ENCODE measurements at regions not wholly inside any gene's neighbourhood (a gene's known extent, or its start where the extent isn't known, plus 50 kb on each side); places are given as distances from the start of the nearest gene placed in this dataset.

GRCh38 chr13:84360822-84361221 is 478.5 kb upstream of the SLITRK1 start:
- Histone ChIP-seq H3K9me3 (ENCODE audit: control extremely low read depth in 1 of 3, control insufficient read depth in 2 of 3, insufficient read depth in 1 of 3, low read length in 2 of 3) (peaks cover 0 to 1% (median 0%) of the 10 kb centered on the region in 3 donors), H3K4me1 (ENCODE audit: control insufficient read depth in 2 of 2, insufficient read depth in 2 of 2, low read length in 2 of 2) (no peaks in the 10 kb centered on the region), H4K20me1 (ENCODE audit: control insufficient read depth, insufficient read depth, low read length, poor library complexity, severe bottlenecking) (no peaks in the 10 kb centered on the region), H3K27me3 (replicated peaks in 1 of 4; ENCODE audit: control extremely low read depth in 1 of 4, control insufficient read depth in 3 of 4, insufficient read depth in 4 of 4, low read length in 3 of 4) (no peaks in the 10 kb centered on the region), H2AFZ (ENCODE audit: insufficient read depth, low read depth, low read length, poor library complexity, severe bottlenecking) (no peak overlapping the region), H3K27ac (ENCODE audit: low read length in 2 of 2) (no peak overlapping the region), H3K9ac (ENCODE audit: low read length) (no peak overlapping the region), H3K4me3 (ENCODE audit: control extremely low read depth in 1 of 5, extremely low read depth in 1 of 5, insufficient read depth in 1 of 5, low read depth in 2 of 5, low read length in 4 of 5) (no peak overlapping the region), H3K4me2 (replicated peaks; ENCODE audit: low read depth, low read length, poor library complexity, severe bottlenecking) (no peak overlapping the region), H3K36me3 (replicated peaks in 1 of 2; ENCODE audit: control extremely low read depth in 1 of 2, control insufficient read depth in 1 of 2, extremely low read depth in 1 of 2, insufficient read depth in 2 of 2, low read length in 1 of 2) (no peaks in the 10 kb centered on the region), H3K79me2 (ENCODE audit: control insufficient read depth, insufficient read depth, low read length) (no peaks in the 10 kb centered on the region)
- POLR2A ChIA-PET: no interaction called here
- Mint-ChIP-seq H3K4me3 (no peak overlapping the region), H3K9me3 (ENCODE audit: insufficient read depth) (peaks cover 2% of the 10 kb centered on the region), H3K27ac (no peak overlapping the region), H3K4me1 (no peaks in the 10 kb centered on the region), H3K27me3 (no peaks in the 10 kb centered on the region)
- DNase-seq (no peak), ATAC-seq (ENCODE audit: low read depth) (no peak)
- no peak for TF ChIP-seq EZH2 (IDR thresholded peaks at IDR 0.05; ENCODE audit: borderline replicate concordance, insufficient read depth, low read depth, low read length, poor library complexity, severe bottlenecking)
- TF ChIP-seq, protein P1, sequence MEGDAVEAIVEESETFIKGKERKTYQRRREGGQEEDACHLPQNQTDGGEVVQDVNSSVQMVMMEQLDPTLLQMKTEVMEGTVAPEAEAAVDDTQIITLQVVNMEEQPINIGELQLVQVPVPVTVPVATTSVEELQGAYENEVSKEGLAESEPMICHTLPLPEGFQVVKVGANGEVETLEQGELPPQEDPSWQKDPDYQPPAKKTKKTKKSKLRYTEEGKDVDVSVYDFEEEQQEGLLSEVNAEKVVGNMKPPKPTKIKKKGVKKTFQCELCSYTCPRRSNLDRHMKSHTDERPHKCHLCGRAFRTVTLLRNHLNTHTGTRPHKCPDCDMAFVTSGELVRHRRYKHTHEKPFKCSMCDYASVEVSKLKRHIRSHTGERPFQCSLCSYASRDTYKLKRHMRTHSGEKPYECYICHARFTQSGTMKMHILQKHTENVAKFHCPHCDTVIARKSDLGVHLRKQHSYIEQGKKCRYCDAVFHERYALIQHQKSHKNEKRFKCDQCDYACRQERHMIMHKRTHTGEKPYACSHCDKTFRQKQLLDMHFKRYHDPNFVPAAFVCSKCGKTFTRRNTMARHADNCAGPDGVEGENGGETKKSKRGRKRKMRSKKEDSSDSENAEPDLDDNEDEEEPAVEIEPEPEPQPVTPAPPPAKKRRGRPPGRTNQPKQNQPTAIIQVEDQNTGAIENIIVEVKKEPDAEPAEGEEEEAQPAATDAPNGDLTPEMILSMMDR (IDR thresholded peaks at IDR 0.05): no peak
- WGBS (ENCODE audit: insufficient coverage): 92% methylated on average over 4 of the region's 4 CpGs
- CTCF ChIA-PET: no interaction called here
- intact Hi-C loops (cut with micrococcal nuclease): no loop called here

DNA sequence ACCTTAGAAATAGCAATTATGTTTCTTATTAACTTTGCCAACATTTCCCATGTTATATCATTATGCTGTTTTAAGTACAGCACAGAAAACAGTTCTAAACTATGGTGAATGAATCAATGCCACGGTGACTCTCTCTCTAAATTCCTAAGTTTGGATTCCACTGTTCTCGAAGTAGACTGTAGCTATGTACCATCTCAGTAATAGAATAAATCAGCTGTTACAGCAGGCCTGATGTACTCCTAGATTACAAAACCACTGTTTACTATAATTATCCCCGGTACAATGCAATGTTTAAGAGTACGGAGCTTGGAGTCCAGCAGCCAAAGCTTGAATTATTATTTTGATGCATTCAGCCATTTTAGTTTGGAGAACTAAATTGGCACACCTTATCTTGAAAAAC is 476.3 kb upstream of the SLITRK1 start:
- Histone ChIP-seq H3K9me3 (ENCODE audit: control extremely low read depth in 1 of 3, control insufficient read depth in 2 of 3, insufficient read depth in 1 of 3, low read length in 2 of 3) (peaks cover 0 to 1% (median 0%) of the 10 kb centered on the region in 3 donors), H3K27me3 (replicated peaks in 1 of 4; ENCODE audit: control extremely low read depth in 1 of 4, control insufficient read depth in 3 of 4, insufficient read depth in 4 of 4, low read length in 3 of 4) (no peaks in the 10 kb centered on the region), H4K20me1 (ENCODE audit: control insufficient read depth, insufficient read depth, low read length, poor library complexity, severe bottlenecking) (no peaks in the 10 kb centered on the region), H3K4me2 (replicated peaks; ENCODE audit: low read depth, low read length, poor library complexity, severe bottlenecking) (no peak overlapping the region), H3K79me2 (ENCODE audit: control insufficient read depth, insufficient read depth, low read length) (no peaks in the 10 kb centered on the region), H3K4me3 (ENCODE audit: control extremely low read depth in 1 of 5, extremely low read depth in 1 of 5, insufficient read depth in 1 of 5, low read depth in 2 of 5, low read length in 4 of 5) (no peak overlapping the region), H3K4me1 (ENCODE audit: control insufficient read depth in 2 of 2, insufficient read depth in 2 of 2, low read length in 2 of 2) (no peaks in the 10 kb centered on the region), H2AFZ (ENCODE audit: insufficient read depth, low read depth, low read length, poor library complexity, severe bottlenecking) (no peak overlapping the region), H3K36me3 (replicated peaks in 1 of 2; ENCODE audit: control extremely low read depth in 1 of 2, control insufficient read depth in 1 of 2, extremely low read depth in 1 of 2, insufficient read depth in 2 of 2, low read length in 1 of 2) (no peaks in the 10 kb centered on the region), H3K27ac (ENCODE audit: low read length in 2 of 2) (no peak overlapping the region), H3K9ac (ENCODE audit: low read length) (no peak overlapping the region)
- TF ChIP-seq, protein P1 (IDR thresholded peaks at IDR 0.05): no peak
- no peak for TF ChIP-seq EZH2 (IDR thresholded peaks at IDR 0.05; ENCODE audit: borderline replicate concordance, insufficient read depth, low read depth, low read length, poor library complexity, severe bottlenecking)
- DNase-seq: no peak
- no peaks in the 10 kb centered on the region for H3K27me3 Mint-ChIP-seq
- H3K4me3 Mint-ChIP-seq: no peak overlapping the region
- H3K4me1 Mint-ChIP-seq: no peaks in the 10 kb centered on the region
- WGBS (ENCODE audit: insufficient coverage): 100% methylated on average over 2 of the region's 4 CpGs
- POLR2A ChIA-PET: no interaction called here
- H3K9me3 Mint-ChIP-seq (ENCODE audit: insufficient read depth): peaks cover 2% of the 10 kb centered on the region
- intact Hi-C loops (cut with micrococcal nuclease): no loop called here
- ATAC-seq (ENCODE audit: low read depth): no peak
- CTCF ChIA-PET: no interaction called here
- no peak overlapping the region for H3K27ac Mint-ChIP-seq

Measured in B cell (primary cell).